Muscle layer of duodenum (tissue), 2 donors: ENCODE measurements at regions not wholly inside any gene's neighbourhood (a gene's known extent, or its start where the extent isn't known, plus 50 kb on each side); places are given as distances from the start of the nearest gene placed in this dataset.

ENCODE experiments used
- H3K27ac ChIP-seq: one replicate; pipeline ENCODE4 v1.7.0; 2013; ENCODE audit warnings: mild to moderate bottlenecking, low read length
- H3K27me3 ChIP-seq: one replicate; pipeline ENCODE4 v1.7.0; 2013; ENCODE audit warnings: low read depth, mild to moderate bottlenecking, control low read depth, low read length
- H3K36me3 ChIP-seq, 2 donors: one replicate each; pipeline ENCODE4 v1.7.0; 2013; ENCODE audit warnings: low read length in 2 of 2, control low read depth in 1 of 2, mild to moderate bottlenecking in 1 of 2; ENCODE audit not compliant: insufficient read depth in 2 of 2, control insufficient read depth in 1 of 2
- H3K4me1 ChIP-seq, 2 donors: one replicate each; pipeline ENCODE4 v1.7.0; 2013; ENCODE audit warnings: low read length in 2 of 2, mild to moderate bottlenecking in 2 of 2, control low read depth in 1 of 2, moderate library complexity in 1 of 2; ENCODE audit not compliant: insufficient read depth in 2 of 2, control insufficient read depth in 1 of 2
- H3K4me3 ChIP-seq, 2 donors: one replicate each; pipeline ENCODE4 v1.7.0; 2013; ENCODE audit warnings: low read length in 2 of 2, low read depth in 1 of 2, mild to moderate bottlenecking in 1 of 2
- H3K9me3 ChIP-seq, 2 donors: one replicate each; pipeline ENCODE4 v1.7.0; 2013; ENCODE audit warnings: low read length in 2 of 2, control low read depth in 1 of 2, mild to moderate bottlenecking in 1 of 2; ENCODE audit not compliant: control insufficient read depth in 1 of 2
- donor health status: healthy.

- no peaks in the 10 kb centered on the region for H3K9me3 ChIP-seq
- no peak overlapping the region for H3K27ac ChIP-seq
- H3K4me1 ChIP-seq: no peaks in the 10 kb centered on the region
- H3K4me3 ChIP-seq: no peak overlapping the region
- H3K36me3 ChIP-seq: no peaks in the 10 kb centered on the region
- H3K27me3 ChIP-seq: no peaks in the 10 kb centered on the region
Observed at GRCh38 chr1:8089535-8090228, 63.6 kb upstream of the ERRFI1 start.

GRCh38 chr1:8086055-8086454, 59.9 kb upstream of the ERRFI1 start:
- Histone ChIP-seq H3K4me3 (no peak overlapping the region), H3K9me3 (no peaks in the 10 kb centered on the region), H3K4me1 (peaks cover 0 to 5% of the 10 kb centered on the region in 2 donors), H3K27me3 (no peaks in the 10 kb centered on the region), H3K27ac (no peak overlapping the region), H3K36me3 (no peaks in the 10 kb centered on the region)

- no peaks in the 10 kb centered on the region for H3K9me3 ChIP-seq
- H3K27me3 ChIP-seq: no peaks in the 10 kb centered on the region
- no peak overlapping the region for H3K27ac ChIP-seq
- peaks cover 0 to 5% of the 10 kb centered on the region in 2 donors for H3K4me1 ChIP-seq
- H3K36me3 ChIP-seq: no peaks in the 10 kb centered on the region
- no peak overlapping the region for H3K4me3 ChIP-seq
Observed at GRCh38 chr1:8084913-8085312, 58.8 kb upstream of the ERRFI1 start.

- H3K4me3 ChIP-seq: no peak overlapping the region
- peaks cover 0 to 5% of the 10 kb centered on the region in 2 donors for H3K4me1 ChIP-seq
- H3K36me3 ChIP-seq: no peaks in the 10 kb centered on the region
- H3K9me3 ChIP-seq: no peaks in the 10 kb centered on the region
- H3K27ac ChIP-seq: peak overlapping the region; percentile 70
- H3K27me3 ChIP-seq: no peaks in the 10 kb centered on the region
Observed at GRCh38 chr1:8083739-8084484, 57.8 kb upstream of the ERRFI1 start.

GRCh38 chr1:8082945-8083344, 56.8 kb upstream of the ERRFI1 start:
- Histone ChIP-seq H3K27ac (no peak overlapping the region), H3K4me1 (peaks cover 0 to 7% of the 10 kb centered on the region in 2 donors), H3K36me3 (no peaks in the 10 kb centered on the region)

GRCh38 chr1:8078176-8078671, 52.1 kb upstream of the ERRFI1 start:
- no peak overlapping the region for H3K4me3 ChIP-seq
- H3K4me1 ChIP-seq: peaks cover 7 to 8% of the 10 kb centered on the region in 2 donors
- H3K36me3 ChIP-seq: no peaks in the 10 kb centered on the region
- H3K9me3 ChIP-seq: no peaks in the 10 kb centered on the region
- no peaks in the 10 kb centered on the region for H3K27me3 ChIP-seq
- H3K27ac ChIP-seq: peak overlapping the region; percentile 80

More at GRCh38 chr1:8082945-8083344, 56.8 kb upstream of the ERRFI1 start:
- Histone ChIP-seq H3K9me3 (no peaks in the 10 kb centered on the region), H3K4me3 (no peak overlapping the region), H3K27me3 (no peaks in the 10 kb centered on the region)

GRCh38 chr1:8077602-8078001, 51.5 kb upstream of the ERRFI1 start:
- Histone ChIP-seq H3K27me3 (no peaks in the 10 kb centered on the region), H3K4me3 (no peak overlapping the region), H3K4me1 (peaks cover 7 to 8% of the 10 kb centered on the region in 2 donors), H3K27ac (peak overlapping the region; percentile 80), H3K9me3 (no peaks in the 10 kb centered on the region), H3K36me3 (no peaks in the 10 kb centered on the region)

- Histone ChIP-seq H3K9me3 (no peaks in the 10 kb centered on the region), H3K27me3 (no peaks in the 10 kb centered on the region), H3K4me3 (no peak overlapping the region), H3K36me3 (no peaks in the 10 kb centered on the region), H3K4me1 (peaks cover 7 to 8% of the 10 kb centered on the region in 2 donors), H3K27ac (peak overlapping the region; percentile 80)
Observed at GRCh38 chr1:8077120-8077573, 51.0 kb upstream of the ERRFI1 start.

- H3K4me1 ChIP-seq: peaks cover 7 to 8% of the 10 kb centered on the region in 2 donors
- H3K27me3 ChIP-seq: no peaks in the 10 kb centered on the region
- H3K36me3 ChIP-seq: no peaks in the 10 kb centered on the region
- H3K4me3 ChIP-seq: no peak overlapping the region
- no peaks in the 10 kb centered on the region for H3K9me3 ChIP-seq
- no peak overlapping the region for H3K27ac ChIP-seq
Observed at GRCh38 chr1:8076176-8076575, 50.1 kb upstream of the ERRFI1 start.
